ENCODE measurements at regions not wholly inside any gene's neighbourhood (a gene's known extent, or its start where the extent isn't known, plus 50 kb on each side); places are given as distances from the start of the nearest gene placed in this dataset.

- Histone ChIP-seq H2BK20ac (ENCODE audit: low read depth, low read length) (no peak overlapping the region), H3K9me3 (ENCODE audit: control insufficient read depth, insufficient read depth, low read length) (peaks cover 31% of the 10 kb centered on the region), H3K79me1 (ENCODE audit: low read depth in 1 of 2, low read length in 2 of 2) (no peaks in the 10 kb centered on the region), H4K5ac (ENCODE audit: low read depth, low read length) (no peak overlapping the region), H3K27ac (ENCODE audit: insufficient read depth, low read length) (no peak overlapping the region), H2AFZ (replicated peaks; ENCODE audit: low read length, poor library complexity) (no peak overlapping the region), H3K14ac (replicated peaks; ENCODE audit: low read depth, low read length) (no peak overlapping the region), H3K56ac (ENCODE audit: extremely low read depth, insufficient read depth, low read length) (no peak overlapping the region), H3K27me3 (ENCODE audit: control insufficient read depth, insufficient read depth, low read length) (no peaks in the 10 kb centered on the region), H2BK15ac (ENCODE audit: low read depth, low read length) (no peak overlapping the region), H3K23ac (ENCODE audit: low read depth, low read length) (no peak overlapping the region), H2AK5ac (ENCODE audit: low read depth, low read length) (no peak overlapping the region), H3K4me2 (ENCODE audit: low read depth, low read length) (no peak overlapping the region), H2BK120ac (ENCODE audit: low read depth, low read length) (no peak overlapping the region), H2BK5ac (ENCODE audit: low read depth, low read length, poor library complexity, severe bottlenecking) (no peak overlapping the region), H3K9me1 (ENCODE audit: insufficient read depth, low read length) (no peaks in the 10 kb centered on the region), H3K4ac (ENCODE audit: low read depth, low read length) (no peak overlapping the region), H3K18ac (ENCODE audit: low read depth, low read length) (no peak overlapping the region), H4K20me1 (ENCODE audit: insufficient read depth, low read length) (no peaks in the 10 kb centered on the region), H2AK9ac (replicated peaks; ENCODE audit: low read depth, low read length, poor library complexity) (no peak overlapping the region), H4K8ac (ENCODE audit: low read depth in 2 of 2, low read length in 2 of 2) (no peak overlapping the region), H4K91ac (ENCODE audit: insufficient read depth, low read depth, low read length) (no peak overlapping the region), H3K9ac (ENCODE audit: low read depth, low read length) (no peak overlapping the region), H3K4me1 (ENCODE audit: control insufficient read depth, insufficient read depth, low read length) (no peaks in the 10 kb centered on the region), H3K36me3 (ENCODE audit: control insufficient read depth, insufficient read depth, low read length) (no peaks in the 10 kb centered on the region), H3K4me3 (ENCODE audit: insufficient read depth, low read depth, low read length) (no peak overlapping the region)
- no peak for TF ChIP-seq POLR2A (IDR thresholded peaks at IDR 0.05; ENCODE audit: low read depth, low read length)
- TF ChIP-seq CEBPB (IDR thresholded peaks at IDR 0.05; ENCODE audit: low read depth, low read length): no peak
- POLR2A ChIA-PET (ENCODE audit: unreplicated experiment): no interaction called here
- CTCF ChIA-PET: no interaction called here
- DNase-seq: no peak
- intact Hi-C loops (cut with micrococcal nuclease): no loop called here
- no CpG with 5 or more reads among the region's 4 CpGs for WGBS, 2 experiments (ENCODE audit: extremely low coverage in 2 of 2, insufficient read length in 1 of 2)
- BruUV-seq (replicated peaks): no TSS peak
- dilution Hi-C loops (cut with HindIII; ENCODE audit: low sequenced_read_pairs, unreplicated experiment): no loop called here
- no peak for ATAC-seq (ENCODE audit: low read depth)
- in situ Hi-C loops (cut with MboI; ENCODE audit: low sequenced_read_pairs): no loop called here
These were observed 171.1 kb upstream of the MYT1L start for GRCh38 chr2:2502201-2502549.
